ENCODE measurements at regions not wholly inside any gene's neighbourhood (a gene's known extent, or its start where the extent isn't known, plus 50 kb on each side); places are given as distances from the start of the nearest gene placed in this dataset.
"Not testable (repeated sequence)": the region's sequence is repeated elsewhere in the genome, so short reads cannot be mapped to it uniquely, and the experiment has no call there.

GRCh38 chr5:26386532-26386931 lies 651.9 kb downstream of the CDH9 start:
- no peak for DNase-seq

GRCh38 chr5:26364624-26365023 lies 673.8 kb downstream of the CDH9 start:
- DNase-seq, result not testable (repeated sequence)

GRCh38 chr5:26343801-26344325 lies 694.5 kb downstream of the CDH9 start:
- DNase-seq, result no peak

- no peak for DNase-seq
Measured at GRCh38 chr5:26339576-26339975, 698.8 kb downstream of the CDH9 start.

- DNase-seq, result no peak
Measured at GRCh38 chr5:26329562-26330189, 708.7 kb downstream of the CDH9 start.

GRCh38 chr5:26326153-26326759 lies 712.1 kb downstream of the CDH9 start:
- no peak for DNase-seq

- DNase-seq, result not testable (repeated sequence)
Measured at GRCh38 chr5:26325432-26325831, 713.0 kb downstream of the CDH9 start.

GRCh38 chr5:26324273-26324895 lies 714.0 kb downstream of the CDH9 start:
- DNase-seq, result not testable (repeated sequence)

GRCh38 chr5:26323794-26324193 lies 714.6 kb downstream of the CDH9 start:
- no peak for DNase-seq

- no peak for DNase-seq
Measured at GRCh38 chr5:26321278-26321677, 717.1 kb downstream of the CDH9 start.

GRCh38 chr5:26310415-26310814 lies 728.0 kb downstream of the CDH9 start:
- no peak for DNase-seq

GRCh38 chr5:26295541-26295940 lies 742.8 kb downstream of the CDH9 start:
- DNase-seq, result no peak

GRCh38 chr5:26282190-26282589 lies 756.2 kb downstream of the CDH9 start:
- no peak for DNase-seq

- no peak for DNase-seq
Measured at GRCh38 chr5:26278078-26278477, 760.3 kb downstream of the CDH9 start.

- no peak for DNase-seq
Measured at GRCh38 chr5:26259081-26259480, 779.3 kb downstream of the CDH9 start.

GRCh38 chr5:26245321-26245720 lies 793.1 kb downstream of the CDH9 start:
- DNase-seq, result no peak

GRCh38 chr5:26239588-26239987 lies 798.8 kb downstream of the CDH9 start:
- DNase-seq, result no peak

GRCh38 chr5:26237489-26237888 lies 800.9 kb downstream of the CDH9 start:
- DNase-seq, result no peak

GRCh38 chr5:26236936-26237335 lies 801.5 kb downstream of the CDH9 start:
- DNase-seq, result no peak

- DNase-seq, result no peak
Measured at GRCh38 chr5:26232706-26233105, 805.7 kb downstream of the CDH9 start.

- DNase-seq, result no peak
Measured at GRCh38 chr5:26231316-26231715, 807.1 kb downstream of the CDH9 start.

GRCh38 chr5:26229848-26230247 lies 808.5 kb downstream of the CDH9 start:
- no peak for DNase-seq

GRCh38 chr5:26227245-26227644 lies 811.1 kb downstream of the CDH9 start:
- DNase-seq, result no peak

GRCh38 chr5:26205121-26205520 lies 833.3 kb downstream of the CDH9 start:
- no peak for DNase-seq
